ENCODE measurements at regions not wholly inside any gene's neighbourhood (a gene's known extent, or its start where the extent isn't known, plus 50 kb on each side); places are given as distances from the start of the nearest gene placed in this dataset.

- 2% methylated on average over 6 of the region's 8 CpGs for whole genome bisulfite sequencing (ENCODE audit: insufficient coverage, low coverage, missing lambda C conversion rate)
- Histone ChIP-seq H3K36me3 (ENCODE audit: control insufficient read depth, insufficient read depth, low read length) (no peaks in the 10 kb centered on the region), H3K4me1 (replicated peaks in 1 of 2; ENCODE audit: control insufficient read depth in 2 of 2, insufficient read depth in 2 of 2, low read length in 2 of 2) (no peaks in the 10 kb centered on the region), H3K4me2 (ENCODE audit: insufficient read depth, low read length) (no peak overlapping the region), H2AFZ (ENCODE audit: low read depth, low read length) (no peak overlapping the region), H3K9me3 (replicated peaks; ENCODE audit: control insufficient read depth, insufficient read depth, low read depth, low read length) (peaks cover 2% of the 10 kb centered on the region; the same call in 1 of the 2 replicates), H3K9me1 (ENCODE audit: control insufficient read depth, insufficient read depth, low read length) (no peaks in the 10 kb centered on the region), H3K27me3 (ENCODE audit: control insufficient read depth in 2 of 2, insufficient read depth in 2 of 2, low read length in 2 of 2) (peaks cover 3 to 41% of the 10 kb centered on the region in 2 experiments; a peak in 4 of 5 replicates), H3K27ac (ENCODE audit: extremely low read depth, low read depth, low read length) (no peak overlapping the region), H4K20me1 (replicated peaks; ENCODE audit: control insufficient read depth, insufficient read depth, low read length) (no peaks in the 10 kb centered on the region), H3K4me3 (no peak overlapping the region), H3K79me2 (ENCODE audit: control insufficient read depth, insufficient read depth, low read length) (no peaks in the 10 kb centered on the region), H3K9ac (ENCODE audit: insufficient read depth in 1 of 2, low read depth in 2 of 2, low read length in 2 of 2) (no peak overlapping the region)
- CTCF ChIA-PET (ENCODE audit: low intra/inter-chr PET ratio) = no interaction called here
- BruUV-seq (replicated peaks) = no TSS peak
- no peak for ATAC-seq
- in situ Hi-C loops (cut with MboI) (loop anchor here (10.0 to 25.0 kb wide), 2 partner anchors 189 to 656 kb away; no protein-coding TSS in a partner anchor), intact Hi-C loops (cut with micrococcal nuclease) (no loop called here)
- FAIRE-seq = no peak
- POLR2A ChIA-PET = interaction anchor here (0.8 to 1.0 kb wide), 2 partner anchors 236 to 468 kb away, joined by 3 read pairs; no protein-coding TSS in a partner anchor
- no peak for DNase-seq (ENCODE audit: extremely low read depth in 1 of 4, low spot score in 3 of 4)
- no peak for TF ChIP-seq GABPB1 (CRISPR knock-in tag; IDR thresholded peaks at IDR 0.05)
- no peak for TF ChIP-seq PRMT5 (CRISPR knock-in tag; IDR thresholded peaks at IDR 0.05)
- no peak for TF ChIP-seq RFX5 (IDR thresholded peaks at IDR 0.05; ENCODE audit: low read depth, low read length)
- no peak for TF ChIP-seq ZNF347 (CRISPR knock-in tag; IDR thresholded peaks at IDR 0.05; ENCODE audit: low read depth)
- TF ChIP-seq HBP1 (CRISPR knock-in tag; IDR thresholded peaks at IDR 0.05) = no peak
- no peak for TF ChIP-seq NCOA1 (IDR thresholded peaks at IDR 0.05; ENCODE audit: low read depth)
- no peak for TF ChIP-seq MEF2D (tag; conservative IDR thresholded peaks at IDR 0.05; ENCODE audit: low read depth)
- no peak for TF ChIP-seq CBX8 (IDR thresholded peaks at IDR 0.05; ENCODE audit: borderline replicate concordance, extremely low read depth, low read depth, low read length, poor library complexity, severe bottlenecking)
- TF ChIP-seq HINFP (tag; conservative IDR thresholded peaks at IDR 0.05; ENCODE audit: low read depth) = no peak
- TF ChIP-seq TCF7L2 (IDR thresholded peaks at IDR 0.05; ENCODE audit: low read depth, low read length) = no peak
- TF ChIP-seq HOMEZ (CRISPR knock-in tag; IDR thresholded peaks at IDR 0.05) = no peak
- TF ChIP-seq CC2D1A (IDR thresholded peaks at IDR 0.05) = no peak
- TF ChIP-seq TBP (optimal IDR thresholded peaks at IDR 0.05; ENCODE audit: low read depth, low read length) = no peak
- no peak for TF ChIP-seq ZNF76 (CRISPR knock-in tag; IDR thresholded peaks at IDR 0.05; ENCODE audit: borderline replicate concordance)
- no peak for TF ChIP-seq FOXP4 (CRISPR knock-in tag; IDR thresholded peaks at IDR 0.05; ENCODE audit: borderline replicate concordance)
- TF ChIP-seq PURB (CRISPR knock-in tag; IDR thresholded peaks at IDR 0.05; ENCODE audit: low read depth) = no peak
Observed at GRCh38 chr13:30148786-30149185, 158.6 kb downstream of the KATNAL1 start.
